Natural killer cell (primary cell): ENCODE measurements at regions not wholly inside any gene's neighbourhood (a gene's known extent, or its start where the extent isn't known, plus 50 kb on each side); places are given as distances from the start of the nearest gene placed in this dataset.

Source experiments
- ATAC-seq, 3 donors: fragments of 150-1000 bp in 2 of 3; fragments of 200-7000 bp in 1 of 3; cut with Tn5 transposase; 1 replicate in 1 of 3; 2 replicates in 2 of 3; pipeline ENCODE4 v1.10.0; 2021; ENCODE audit warnings: mild to moderate bottlenecking in 2 of 3, moderate library complexity in 2 of 3
- DNase-seq, 2 donors: peaks; one replicate each; pipeline versions ENCODE4 v3.0.0 to v3.0.0-alpha.2; 2013 to 2021; ENCODE audit warnings: mixed read lengths in 1 of 2
- H3K27ac ChIP-seq: one replicate; pipeline ENCODE4 v1.5.1; 2013; ENCODE audit warnings: mild to moderate bottlenecking, low read length
- H3K27me3 ChIP-seq: one replicate; pipeline ENCODE4 v1.6.1; 2013; ENCODE audit warnings: low read length; ENCODE audit not compliant: control insufficient read depth, insufficient read depth
- H3K36me3 ChIP-seq: one replicate; pipeline ENCODE4 v1.6.1; 2013; ENCODE audit warnings: low read length; ENCODE audit not compliant: control insufficient read depth, insufficient read depth
- H3K4me1 ChIP-seq: one replicate; pipeline ENCODE4 v1.6.1; 2013; ENCODE audit warnings: low read length; ENCODE audit not compliant: control insufficient read depth, insufficient read depth
- H3K4me3 ChIP-seq: one replicate; pipeline ENCODE4 v1.5.1; 2013; ENCODE audit warnings: low read length
- H3K9me3 ChIP-seq: one replicate; pipeline ENCODE4 v1.6.1; 2013; ENCODE audit warnings: low read length; ENCODE audit not compliant: control insufficient read depth, insufficient read depth
- H3K27ac Mint-ChIP-seq, 2 donors: one replicate each; pipeline ENCODE4 v1.8.0; 2022; ENCODE audit warnings: mild to moderate bottlenecking in 2 of 2, mixed read lengths in 2 of 2, moderate library complexity in 1 of 2
- H3K27me3 Mint-ChIP-seq, 2 donors: one replicate each; pipeline ENCODE4 v1.8.0; 2022; ENCODE audit warnings: low read depth in 2 of 2, mixed read lengths in 2 of 2
- H3K36me3 Mint-ChIP-seq: one replicate; pipeline ENCODE4 v1.8.0; 2022; ENCODE audit warnings: mixed read lengths
- H3K4me1 Mint-ChIP-seq, 2 donors: one replicate each; pipeline ENCODE4 v1.8.0; 2022; ENCODE audit warnings: mixed read lengths in 2 of 2
- H3K4me3 Mint-ChIP-seq: one replicate; pipeline ENCODE4 v1.8.0; 2022; ENCODE audit warnings: mild to moderate bottlenecking, moderate library complexity, mixed read lengths
- H3K9me3 Mint-ChIP-seq, 2 donors: one replicate each; pipeline ENCODE4 v1.8.0; 2022; ENCODE audit warnings: mixed read lengths in 2 of 2
- WGBS: methylation state at CpG from one replicate; pipeline ENCODE4 v1.1.7; 2013; ENCODE audit warnings: missing lambda C conversion rate; ENCODE audit not compliant: insufficient coverage; 5-methylcytosine and 5-hydroxymethylcytosine counted together
- intact Hi-C: fragments of 100-400 bp; cut with micrococcal nuclease; formaldehyde crosslinking; loops from one replicate; pipeline ENCODE4 v1.14.2; 2022
- TF ChIP-seq, protein P1 (sequence below): fragments of 200-600 bp; IDR thresholded peaks from one replicate; pipeline ENCODE4 v1.8.0; 2022; ENCODE audit warnings: antibody characterized with exemption

DNA sequence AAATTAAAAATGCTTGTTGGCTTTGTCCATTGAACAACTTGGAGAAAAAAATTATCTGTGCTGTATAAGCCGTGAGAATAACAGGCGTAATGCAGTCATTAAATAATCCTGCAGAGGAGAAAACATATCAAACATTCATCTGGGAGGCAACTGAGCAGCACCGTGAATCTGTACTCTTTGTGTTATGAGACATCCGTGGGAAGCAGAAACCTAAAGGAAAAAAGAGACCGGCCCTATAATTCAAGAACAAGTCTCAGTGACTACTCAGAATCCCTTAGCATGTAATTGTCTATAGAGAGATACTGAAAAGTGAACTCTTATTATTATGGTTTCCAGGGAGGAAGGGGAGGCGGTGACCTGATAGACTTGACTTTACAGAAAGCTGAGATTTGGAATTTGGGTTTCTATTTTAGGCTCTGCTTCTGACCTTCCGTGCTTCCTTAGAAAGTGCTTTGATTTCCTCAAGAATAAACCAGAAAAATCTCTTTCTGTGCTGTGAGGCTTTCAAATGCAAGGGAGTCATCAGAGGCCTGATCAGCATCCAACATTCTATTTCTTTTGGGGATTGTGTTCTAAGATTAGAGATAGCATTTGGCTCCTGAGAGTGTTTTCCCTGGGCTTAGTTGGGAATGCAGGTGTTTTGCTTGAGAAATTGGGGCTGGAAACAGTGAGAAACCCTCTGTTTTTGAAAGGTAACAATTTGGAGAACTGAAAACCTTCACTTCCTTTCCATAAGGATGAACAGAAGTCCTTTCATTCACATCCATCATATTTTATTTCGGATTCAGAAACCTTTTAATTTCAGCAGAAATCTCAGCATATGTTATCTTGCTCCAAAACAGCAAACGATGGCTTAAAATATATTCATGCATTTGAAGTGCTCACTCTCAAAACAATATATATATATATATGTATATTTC lies 296.7 kb downstream of the CSNK1G3 start:
- no peaks in the 10 kb centered on the region for H3K4me1 Mint-ChIP-seq
- H3K9me3 ChIP-seq: no peaks in the 10 kb centered on the region
- no peak overlapping the region for H3K4me3 Mint-ChIP-seq
- H3K4me3 ChIP-seq: no peak overlapping the region
- no peaks in the 10 kb centered on the region for H3K36me3 Mint-ChIP-seq
- H3K27me3 Mint-ChIP-seq: no peaks in the 10 kb centered on the region
- TF ChIP-seq, protein P1, sequence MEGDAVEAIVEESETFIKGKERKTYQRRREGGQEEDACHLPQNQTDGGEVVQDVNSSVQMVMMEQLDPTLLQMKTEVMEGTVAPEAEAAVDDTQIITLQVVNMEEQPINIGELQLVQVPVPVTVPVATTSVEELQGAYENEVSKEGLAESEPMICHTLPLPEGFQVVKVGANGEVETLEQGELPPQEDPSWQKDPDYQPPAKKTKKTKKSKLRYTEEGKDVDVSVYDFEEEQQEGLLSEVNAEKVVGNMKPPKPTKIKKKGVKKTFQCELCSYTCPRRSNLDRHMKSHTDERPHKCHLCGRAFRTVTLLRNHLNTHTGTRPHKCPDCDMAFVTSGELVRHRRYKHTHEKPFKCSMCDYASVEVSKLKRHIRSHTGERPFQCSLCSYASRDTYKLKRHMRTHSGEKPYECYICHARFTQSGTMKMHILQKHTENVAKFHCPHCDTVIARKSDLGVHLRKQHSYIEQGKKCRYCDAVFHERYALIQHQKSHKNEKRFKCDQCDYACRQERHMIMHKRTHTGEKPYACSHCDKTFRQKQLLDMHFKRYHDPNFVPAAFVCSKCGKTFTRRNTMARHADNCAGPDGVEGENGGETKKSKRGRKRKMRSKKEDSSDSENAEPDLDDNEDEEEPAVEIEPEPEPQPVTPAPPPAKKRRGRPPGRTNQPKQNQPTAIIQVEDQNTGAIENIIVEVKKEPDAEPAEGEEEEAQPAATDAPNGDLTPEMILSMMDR: no peak
- H3K27ac Mint-ChIP-seq: no peak overlapping the region
- H3K4me1 ChIP-seq: no peaks in the 10 kb centered on the region
- no peak overlapping the region for H3K27ac ChIP-seq
- ATAC-seq (no peak), DNase-seq (no peak)
- no peaks in the 10 kb centered on the region for H3K9me3 Mint-ChIP-seq
- 86% methylated on average over 8 of the region's 9 CpGs for WGBS
- H3K36me3 ChIP-seq: no peaks in the 10 kb centered on the region
- intact Hi-C loops: no loop called here
- no peaks in the 10 kb centered on the region for H3K27me3 ChIP-seq

GRCh38 chr5:123807177-123807945 lies 295.4 kb downstream of the CSNK1G3 start:
- no peaks in the 10 kb centered on the region for H3K9me3 Mint-ChIP-seq
- DNase-seq: no peak
- Histone ChIP-seq H3K27ac (no peak overlapping the region), H3K36me3 (no peaks in the 10 kb centered on the region), H3K9me3 (no peaks in the 10 kb centered on the region), H3K4me1 (no peaks in the 10 kb centered on the region), H3K4me3 (no peak overlapping the region), H3K27me3 (no peaks in the 10 kb centered on the region)
- WGBS: 70% methylated on average over 3 of the region's 5 CpGs
- intact Hi-C loops: no loop called here
- ATAC-seq: no peak
- no peaks in the 10 kb centered on the region for H3K27me3 Mint-ChIP-seq
- TF ChIP-seq, protein P1: no peak
- H3K36me3 Mint-ChIP-seq: no peaks in the 10 kb centered on the region
- H3K4me1 Mint-ChIP-seq: no peaks in the 10 kb centered on the region
- H3K4me3 Mint-ChIP-seq: no peak overlapping the region
- H3K27ac Mint-ChIP-seq: no peak overlapping the region

- Mint-ChIP-seq H3K27me3 (no peaks in the 10 kb centered on the region), H3K4me1 (no peaks in the 10 kb centered on the region), H3K27ac (no peak overlapping the region), H3K9me3 (no peaks in the 10 kb centered on the region), H3K4me3 (no peak overlapping the region), H3K36me3 (no peaks in the 10 kb centered on the region)
- Histone ChIP-seq H3K4me1 (no peaks in the 10 kb centered on the region), H3K36me3 (no peaks in the 10 kb centered on the region), H3K9me3 (no peaks in the 10 kb centered on the region), H3K4me3 (no peak overlapping the region), H3K27ac (no peak overlapping the region), H3K27me3 (no peaks in the 10 kb centered on the region)
- intact Hi-C loops: no loop called here
- 71% methylated on average over 1 of the region's 1 CpG for WGBS
- ATAC-seq (no peak), DNase-seq (no peak)
- TF ChIP-seq, protein P1: no peak
These were observed 294.7 kb downstream of the CSNK1G3 start for GRCh38 chr5:123806644-123807043.
